HG02973 (cell line): ENCODE measurements at regions not wholly inside any gene's neighbourhood (a gene's known extent, or its start where the extent isn't known, plus 50 kb on each side); places are given as distances from the start of the nearest gene placed in this dataset.
"Not testable (repeated sequence)": the region's sequence is repeated elsewhere in the genome, so short reads cannot be mapped to it uniquely, and the experiment has no call there.

Experiments used
- ATAC-seq: cut with Tn5 transposase; IDR thresholded peaks from one replicate; pipeline ENCODE4 v1.9.1; 2021; ENCODE audit warnings: moderate library complexity; ENCODE audit not compliant: unreplicated experiment

GRCh38 chr5:115469904-115470516 is 74.6 kb downstream of the FEM1C start:
- ATAC-seq = no peak

- ATAC-seq = no peak
Measured at GRCh38 chr5:115467628-115468027, 76.9 kb downstream of the FEM1C start.

- ATAC-seq = no peak
Measured at GRCh38 chr5:115465431-115465830, 79.1 kb downstream of the FEM1C start.

GRCh38 chr5:115463983-115464382 is 80.6 kb downstream of the FEM1C start:
- ATAC-seq = no peak

- peak; percentile 38 for ATAC-seq
Measured at GRCh38 chr5:115461506-115462290, 82.9 kb downstream of the FEM1C start.

GRCh38 chr5:115461093-115461492 is 83.5 kb downstream of the FEM1C start:
- no peak for ATAC-seq

- ATAC-seq = peak; percentile 74
Measured at GRCh38 chr5:115460472-115460871, 84.1 kb downstream of the FEM1C start.

GRCh38 chr5:115459855-115460341 is 84.7 kb downstream of the FEM1C start:
- ATAC-seq = no peak

- no peak for ATAC-seq
Measured at GRCh38 chr5:115458416-115458815, 86.2 kb downstream of the FEM1C start.

- no peak for ATAC-seq
Measured at GRCh38 chr5:115458003-115458409, 86.6 kb downstream of the FEM1C start.

GRCh38 chr5:115457571-115457970 is 87.0 kb downstream of the FEM1C start:
- ATAC-seq = no peak

GRCh38 chr5:115456539-115457040 is 88.0 kb downstream of the FEM1C start:
- ATAC-seq = no peak

- no peak for ATAC-seq
Measured at GRCh38 chr5:115456056-115456455, 88.5 kb downstream of the FEM1C start.

- no peak for ATAC-seq
Measured at GRCh38 chr5:115455301-115455707, 89.3 kb downstream of the FEM1C start.

GRCh38 chr5:115453391-115454095 is 91.0 kb downstream of the FEM1C start:
- no peak for ATAC-seq

- ATAC-seq = no peak
Measured at GRCh38 chr5:115452536-115453235, 91.9 kb downstream of the FEM1C start.

- no peak for ATAC-seq
Measured at GRCh38 chr5:115452083-115452482, 92.5 kb downstream of the FEM1C start.

- peak; percentile 64 for ATAC-seq
Measured at GRCh38 chr5:115450741-115451140, 93.8 kb downstream of the FEM1C start.

GRCh38 chr5:115448630-115449029 is 95.9 kb downstream of the FEM1C start:
- not testable (repeated sequence) for ATAC-seq

GRCh38 chr5:115440782-115441451 is 103.7 kb downstream of the FEM1C start:
- no peak for ATAC-seq
